HepG2 (cell line): ENCODE measurements at regions not wholly inside any gene's neighbourhood (a gene's known extent, or its start where the extent isn't known, plus 50 kb on each side); places are given as distances from the start of the nearest gene placed in this dataset.
A peak's percentile ranks its signal among the peaks of the same experiment; 100 is the strongest.

Experiments
- ATAC-seq: fragments of 200-7000 bp; cut with Tn5 transposase; 3 replicates; pipeline ENCODE4 v1.9.1; 2020; ENCODE audit warnings: mild to moderate bottlenecking, moderate library complexity
- BruUV-seq: library from RNA; stranded (reverse); fragments of 400-500 nt; replicated peaks from 2 replicates; lab custom pipeline; 2021; lab: Mats Ljungman, UMichigan
- CTCF ChIA-PET: fragments of 300-600 bp; formaldehyde crosslinking; extraction: SDS; loops from one replicate; lab custom pipeline; 2021; ENCODE audit warnings: low total read pairs, inconsistent platforms, low intra/inter-chr PET ratio; lab: Yijun Ruan, JAX
- POLR2A ChIA-PET: fragments of 350-600 bp; sonication (Branson Sonifier 250); formaldehyde crosslinking; loops from one replicate; lab custom pipeline; 2020; ENCODE audit warnings: antibody characterized with exemption, inconsistent platforms; lab: Yijun Ruan, JAX
- DNase-seq: peaks from one replicate; pipeline ENCODE4 v3.0.0-alpha.2; 2015; ENCODE audit warnings: low spot score
- FAIRE-seq: peaks from 3 replicates; lab custom pipeline; 2011; peaks lifted over from hg19 to GRCh38; lab: Jason Lieb, UNC
- H2AFZ ChIP-seq: one replicate; pipeline ENCODE4 v1.6.1; 2011; ENCODE audit warnings: low read length, inconsistent platforms
- H3K27ac ChIP-seq: fragments of 300-600 bp; 3 replicates; pipeline ENCODE4 v1.8.0; 2011; ENCODE audit warnings: mixed run types, mild to moderate bottlenecking, mixed read lengths, low read length, inconsistent platforms; ENCODE audit not compliant: insufficient read depth; ENCODE audit errors: extremely low read length
- H3K27me3 ChIP-seq, 2 experiments: fragments of 200-600 bp in 1 of 2; 2 replicates in 1 of 2; 3 replicates in 1 of 2; pipeline versions ENCODE4 v1.6.0 to v1.8.0; 2011; ENCODE audit warnings: low read length in 2 of 2, mild to moderate bottlenecking in 2 of 2, moderate library complexity in 2 of 2, inconsistent platforms in 1 of 2; ENCODE audit not compliant: insufficient read depth in 2 of 2, control insufficient read depth in 1 of 2
- H3K36me3 ChIP-seq, 2 experiments: fragments of 200-600 bp in 1 of 2; replicated peaks in 1 of 2; 2 replicates in 1 of 2; 3 replicates in 1 of 2; pipeline versions ENCODE4 v1.5.1 to v1.8.0; 2011; ENCODE audit warnings: low read length in 2 of 2, inconsistent platforms in 1 of 2; ENCODE audit not compliant: insufficient read depth in 2 of 2, control insufficient read depth in 1 of 2
- H3K4me1 ChIP-seq: 2 replicates; pipeline ENCODE4 v1.5.1; 2012; ENCODE audit warnings: low read length, inconsistent platforms; ENCODE audit not compliant: insufficient read depth
- H3K4me2 ChIP-seq: 2 replicates; pipeline ENCODE4 v1.6.0; 2011; ENCODE audit warnings: low read depth, low read length, inconsistent platforms
- H3K4me3 ChIP-seq, 3 experiments: fragments of 200-600 bp in 1 of 3; sonication (generic), shearing (Covaris generic) in 1 of 3; replicated peaks in 1 of 3; 2 replicates each; pipeline ENCODE4 v1.5.1; 2011 to 2016; ENCODE audit warnings: low read length in 3 of 3, inconsistent platforms in 2 of 3, low read depth in 2 of 3, mild to moderate bottlenecking in 2 of 3, control low read depth in 1 of 3, mixed read lengths in 1 of 3; ENCODE audit not compliant: insufficient read depth in 1 of 3
- H3K79me2 ChIP-seq: one replicate; pipeline ENCODE4 v1.6.1; 2011; ENCODE audit warnings: low read length, inconsistent platforms; ENCODE audit not compliant: insufficient read depth
- H3K9ac ChIP-seq: 2 replicates; pipeline ENCODE4 v1.6.0; 2011; ENCODE audit warnings: mild to moderate bottlenecking, low read depth, low read length, inconsistent platforms; ENCODE audit not compliant: insufficient read depth
- H3K9me3 ChIP-seq: 2 replicates; pipeline ENCODE4 v1.5.1; 2012; ENCODE audit warnings: mild to moderate bottlenecking, low read length
- H4K20me1 ChIP-seq: 2 replicates; pipeline ENCODE4 v1.6.0; 2011; ENCODE audit warnings: inconsistent platforms, mild to moderate bottlenecking, low read length, moderate library complexity; ENCODE audit not compliant: insufficient read depth
- BCL6 ChIP-seq: IDR thresholded peaks from 2 replicates; pipeline ENCODE4 v1.6.1; 2016; ENCODE audit warnings: missing genetic modification reagents, missing compliant biosample characterization
- CEBPG ChIP-seq: IDR thresholded peaks from 2 replicates; pipeline ENCODE4 v1.6.1; 2016
- EHMT2 ChIP-seq: fragments of 200-600 bp; sonication (generic); IDR thresholded peaks from 2 replicates; pipeline ENCODE4 v1.7.0; 2017; ENCODE audit warnings: antibody characterized with exemption, low read depth, low read length, borderline replicate concordance
- GABPA ChIP-seq, 2 experiments: IDR thresholded peaks; 2 replicates each; pipeline ENCODE4 v1.6.1; 2011 to 2016; ENCODE audit warnings: low read depth in 2 of 2, low read length in 1 of 2, missing biosample characterization in 1 of 2, missing genetic modification characterization in 1 of 2
- IKZF1 ChIP-seq: fragments of 450-650 bp; IDR thresholded peaks from 2 replicates; pipeline ENCODE4 v1.7.1; 2016
- JDP2 ChIP-seq: sonication (generic); formaldehyde crosslinking; IDR thresholded peaks from 2 replicates; pipeline ENCODE4 v1.8.1; 2022; ENCODE audit warnings: missing genetic modification reagents, borderline replicate concordance
- MAX ChIP-seq: IDR thresholded peaks from 2 replicates; pipeline ENCODE4 v1.6.1; 2012; ENCODE audit warnings: inconsistent platforms
- NCOR1 ChIP-seq: fragments of 200-600 bp; sonication (generic); IDR thresholded peaks from 2 replicates; pipeline ENCODE4 v1.7.0; 2017; ENCODE audit warnings: antibody characterized with exemption, low read length, borderline replicate concordance
- RAD21 ChIP-seq: fragments of 450-650 bp; formaldehyde crosslinking; IDR thresholded peaks from 2 replicates; pipeline ENCODE4 v1.5.0; 2020; ENCODE audit warnings: mild to moderate bottlenecking
- RFXAP ChIP-seq: sonication (generic); formaldehyde crosslinking; IDR thresholded peaks from 2 replicates; pipeline ENCODE4 v1.4.0; 2020; ENCODE audit warnings: missing genetic modification reagents, borderline replicate concordance
- TCF12 ChIP-seq, 2 experiments: fragments of 450-650 bp in 1 of 2; sonication (generic) in 1 of 2; formaldehyde crosslinking in 1 of 2; IDR thresholded peaks; 2 replicates each; pipeline versions ENCODE4 v1.6.1 to v1.8.0; 2017 to 2022; ENCODE audit warnings: antibody characterized with exemption in 1 of 2, mild to moderate bottlenecking in 1 of 2, missing genetic modification reagents in 1 of 2, moderate library complexity in 1 of 2
- TCF7L2 ChIP-seq: IDR thresholded peaks from 2 replicates; pipeline ENCODE4 v1.6.1; 2011; ENCODE audit warnings: mild to moderate bottlenecking, low read depth, low read length, moderate library complexity
- TIGD3 ChIP-seq: sonication (generic); formaldehyde crosslinking; IDR thresholded peaks from 2 replicates; pipeline ENCODE4 v1.5.1; 2020; ENCODE audit warnings: mild to moderate bottlenecking, missing genetic modification reagents, borderline replicate concordance
- ZNF335 ChIP-seq: sonication (generic); formaldehyde crosslinking; IDR thresholded peaks from 2 replicates; pipeline ENCODE4 v1.4.0; 2020; ENCODE audit warnings: missing genetic modification reagents
- ZNF674 ChIP-seq: sonication (generic); formaldehyde crosslinking; IDR thresholded peaks from 2 replicates; pipeline ENCODE4 v1.5.0; 2020; ENCODE audit warnings: low read depth, mild to moderate bottlenecking, missing genetic modification reagents
- WGBS: methylation state at CpG from one replicate; pipeline ENCODE4 v1.1.6; 2017; ENCODE audit warnings: low lambda C conversion rate; 5-methylcytosine and 5-hydroxymethylcytosine counted together
- in situ Hi-C: cut with HindIII; loops from 2 replicates; pipeline ENCODE4 v1.10.0; 2017; ENCODE audit warnings: low pct_unique_long_range_greater_than_20kb; ENCODE audit not compliant: extremely low pct_ligation_motif_present
- intact Hi-C: fragments of 100-400 bp; cut with micrococcal nuclease; formaldehyde crosslinking; loops from one replicate; pipeline ENCODE4 v1.10.0; 2022; ENCODE audit not compliant: unreplicated experiment
- TF ChIP-seq, protein P1 (sequence below): sonication (generic); formaldehyde crosslinking; IDR thresholded peaks from 2 replicates; pipeline ENCODE4 v1.5.1; 2020; ENCODE audit warnings: missing genetic modification reagents, mild to moderate bottlenecking, borderline replicate concordance
- TF ChIP-seq, protein P2 (sequence below): IDR thresholded peaks from 2 replicates; pipeline ENCODE4 v1.6.1; 2016; ENCODE audit warnings: low read depth, borderline replicate concordance
- TF ChIP-seq, protein P3 (sequence below): sonication (generic); formaldehyde crosslinking; IDR thresholded peaks from 2 replicates; pipeline ENCODE4 v1.4.0; 2020; ENCODE audit warnings: mild to moderate bottlenecking, missing genetic modification reagents, borderline replicate concordance

GRCh38 chr6:134707342-134708031, 242.4 kb downstream of the ALDH8A1 start (continued):
- TF ChIP-seq MAX (0 out of 2 replicates have a peak, but pooled peaks have one; percentile 38), NCOR1 (peak; percentile 71), BCL6 (peak; percentile 35; the same call in 1 of the 2 replicates), EHMT2 (peak; percentile 69; the same call in 1 of the 2 replicates)

DNA sequence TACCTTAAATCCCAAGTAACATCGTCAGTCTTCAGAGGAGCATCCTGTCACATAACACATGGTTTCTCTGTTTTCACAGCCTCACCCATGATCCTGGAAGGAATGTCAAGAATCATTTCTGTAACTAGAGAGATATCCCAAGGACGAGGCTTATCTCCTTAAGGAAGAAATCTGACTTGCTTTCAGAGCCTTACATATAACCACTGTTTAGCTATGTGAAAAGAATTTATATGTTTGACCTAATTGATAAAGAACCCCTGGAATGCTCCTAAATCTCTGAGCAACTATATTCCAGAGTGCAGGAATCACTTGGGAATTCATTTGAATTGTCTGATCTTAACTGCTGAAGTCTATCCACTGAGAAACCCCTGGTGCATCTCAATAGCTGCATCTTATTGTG, 243.1 kb downstream of the ALDH8A1 start:
- no peak overlapping the region for H3K9ac ChIP-seq
- DNase-seq (no peak), ATAC-seq (no peak), FAIRE-seq (no peak)
- H3K36me3 ChIP-seq: no peaks in the 10 kb centered on the region
- no peaks in the 10 kb centered on the region for H3K9me3 ChIP-seq
- 14% methylated on average over 2 of the region's 2 CpGs for WGBS
- H4K20me1 ChIP-seq: no peaks in the 10 kb centered on the region
- H3K4me2 ChIP-seq: no peak overlapping the region
- ChIA-PET CTCF (no interaction called here), POLR2A (no interaction called here)
- H3K4me1 ChIP-seq: peaks cover 10% of the 10 kb centered on the region
- no TSS peak for BruUV-seq
- intact Hi-C loops: no loop called here
- no peak overlapping the region for H3K4me3 ChIP-seq
- H2AFZ ChIP-seq: no peak overlapping the region
- in situ Hi-C loops: no loop called here
- H3K79me2 ChIP-seq: no peaks in the 10 kb centered on the region
- peaks cover 0 to 1% of the 10 kb centered on the region in 2 experiments; a peak in 1 of 5 replicates for H3K27me3 ChIP-seq
- H3K27ac ChIP-seq: no peak overlapping the region
- TF ChIP-seq JDP2 (CRISPR knock-in tag): no peak
- TF ChIP-seq ZNF335 (CRISPR knock-in tag): no peak
- TF ChIP-seq, protein P1, sequence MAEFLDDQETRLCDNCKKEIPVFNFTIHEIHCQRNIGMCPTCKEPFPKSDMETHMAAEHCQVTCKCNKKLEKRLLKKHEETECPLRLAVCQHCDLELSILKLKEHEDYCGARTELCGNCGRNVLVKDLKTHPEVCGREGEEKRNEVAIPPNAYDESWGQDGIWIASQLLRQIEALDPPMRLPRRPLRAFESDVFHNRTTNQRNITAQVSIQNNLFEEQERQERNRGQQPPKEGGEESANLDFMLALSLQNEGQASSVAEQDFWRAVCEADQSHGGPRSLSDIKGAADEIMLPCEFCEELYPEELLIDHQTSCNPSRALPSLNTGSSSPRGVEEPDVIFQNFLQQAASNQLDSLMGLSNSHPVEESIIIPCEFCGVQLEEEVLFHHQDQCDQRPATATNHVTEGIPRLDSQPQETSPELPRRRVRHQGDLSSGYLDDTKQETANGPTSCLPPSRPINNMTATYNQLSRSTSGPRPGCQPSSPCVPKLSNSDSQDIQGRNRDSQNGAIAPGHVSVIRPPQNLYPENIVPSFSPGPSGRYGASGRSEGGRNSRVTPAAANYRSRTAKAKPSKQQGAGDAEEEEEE: no peak
- no peak for TF ChIP-seq TCF7L2
- TF ChIP-seq, protein P2, sequence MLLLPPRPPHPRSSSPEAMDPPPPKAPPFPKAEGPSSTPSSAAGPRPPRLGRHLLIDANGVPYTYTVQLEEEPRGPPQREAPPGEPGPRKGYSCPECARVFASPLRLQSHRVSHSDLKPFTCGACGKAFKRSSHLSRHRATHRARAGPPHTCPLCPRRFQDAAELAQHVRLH (CRISPR knock-in tag): no peak
- TF ChIP-seq IKZF1: no peak
- no peak for TF ChIP-seq RAD21 (CRISPR knock-in tag)
- no peak for TF ChIP-seq GABPA (IDR thresholded peaks at IDR 0.05; ENCODE audit: low read depth, low read length)
- no peak for TF ChIP-seq GABPA (CRISPR knock-in tag; IDR thresholded peaks at IDR 0.05; ENCODE audit: low read depth)
- TF ChIP-seq, protein P3, sequence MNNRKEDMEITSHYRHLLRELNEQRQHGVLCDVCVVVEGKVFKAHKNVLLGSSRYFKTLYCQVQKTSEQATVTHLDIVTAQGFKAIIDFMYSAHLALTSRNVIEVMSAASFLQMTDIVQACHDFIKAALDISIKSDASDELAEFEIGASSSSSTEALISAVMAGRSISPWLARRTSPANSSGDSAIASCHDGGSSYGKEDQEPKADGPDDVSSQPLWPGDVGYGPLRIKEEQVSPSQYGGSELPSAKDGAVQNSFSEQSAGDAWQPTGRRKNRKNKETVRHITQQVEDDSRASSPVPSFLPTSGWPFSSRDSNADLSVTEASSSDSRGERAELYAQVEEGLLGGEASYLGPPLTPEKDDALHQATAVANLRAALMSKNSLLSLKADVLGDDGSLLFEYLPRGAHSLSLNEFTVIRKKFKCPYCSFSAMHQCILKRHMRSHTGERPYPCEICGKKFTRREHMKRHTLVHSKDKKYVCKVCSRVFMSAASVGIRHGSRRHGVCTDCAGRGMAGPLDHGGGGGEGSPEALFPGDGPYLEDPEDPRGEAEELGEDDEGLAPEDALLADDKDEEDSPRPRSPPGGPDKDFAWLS: no peak
- no peak for TF ChIP-seq ZNF674 (CRISPR knock-in tag)
- TF ChIP-seq CEBPG (CRISPR knock-in tag): no peak
- no peak for TF ChIP-seq TIGD3 (CRISPR knock-in tag)
- no peak for TF ChIP-seq TCF12 (IDR thresholded peaks at IDR 0.05)
- no peak for TF ChIP-seq TCF12 (CRISPR knock-in tag; IDR thresholded peaks at IDR 0.05)
- no peak for TF ChIP-seq RFXAP (CRISPR knock-in tag)
